ENCODE measurements at regions not wholly inside any gene's neighbourhood (a gene's known extent, or its start where the extent isn't known, plus 50 kb on each side); places are given as distances from the start of the nearest gene placed in this dataset.

DNA sequence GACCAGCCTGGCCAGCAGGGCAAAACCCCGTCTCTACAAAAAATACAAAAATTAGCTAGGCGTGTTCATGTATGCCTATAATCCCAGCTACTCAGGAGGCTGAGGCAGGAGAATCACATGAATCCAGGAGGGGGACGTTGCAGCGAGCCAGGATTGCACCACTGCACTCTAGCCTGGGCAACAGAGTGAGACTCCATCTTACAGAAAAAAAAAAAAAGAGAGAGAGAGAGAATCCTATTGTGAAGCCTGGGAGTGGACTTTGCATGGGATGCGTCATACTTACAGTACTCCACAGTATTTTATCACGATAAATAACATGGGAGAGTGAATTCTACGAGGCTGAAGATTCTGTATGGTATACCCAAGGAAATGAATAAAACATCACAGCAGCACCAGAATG, 139.6 kb downstream of the AASDH start:
- Histone ChIP-seq H3K79me1 (ENCODE audit: low read depth, low read length) (no peaks in the 10 kb centered on the region), H2BK15ac (ENCODE audit: low read length) (no peak overlapping the region), H3K79me2 (ENCODE audit: control insufficient read depth in 1 of 2, insufficient read depth in 2 of 2, low read length in 2 of 2) (no peaks in the 10 kb centered on the region), H3K36me3 (ENCODE audit: control insufficient read depth in 2 of 4, insufficient read depth in 4 of 4, low read length in 3 of 4) (no peaks in the 10 kb centered on the region), H3K56ac (replicated peaks; ENCODE audit: insufficient read length, low read depth, low read length) (no peak overlapping the region), H4K5ac (ENCODE audit: insufficient read length, low read depth, low read length) (no peak overlapping the region), H4K91ac (replicated peaks; ENCODE audit: insufficient read length, low read length) (no peak overlapping the region), H2BK20ac (ENCODE audit: low read length) (no peak overlapping the region), H2BK120ac (replicated peaks; ENCODE audit: low read depth, low read length) (no peak overlapping the region), H4K8ac (ENCODE audit: extremely low read depth, insufficient read depth, low read length) (no peak overlapping the region), H2AFZ (ENCODE audit: low read length) (no peak overlapping the region), H2BK12ac (ENCODE audit: low read depth, low read length) (no peak overlapping the region), H3K4me3 (ENCODE audit: extremely low read depth in 1 of 4, insufficient read depth in 2 of 4, low read depth in 3 of 4, low read length in 4 of 4) (no peak overlapping the region), H3K27ac (ENCODE audit: low read depth, low read length) (no peak overlapping the region), H3K18ac (ENCODE audit: extremely low read depth, low read length) (no peak overlapping the region), H3K4ac (replicated peaks; ENCODE audit: insufficient read length, low read depth, low read length) (no peak overlapping the region), H3K23me2 (ENCODE audit: low read depth, low read length) (no peaks in the 10 kb centered on the region), H3K4me2 (ENCODE audit: insufficient read depth in 1 of 2, low read depth in 2 of 2, low read length in 2 of 2) (no peak overlapping the region), H3K4me1 (replicated peaks in 1 of 4; ENCODE audit: control insufficient read depth in 3 of 4, insufficient read depth in 4 of 4, low read length in 3 of 4) (peaks cover 0 to 8% (median 3%) of the 10 kb centered on the region in 4 experiments; a peak in 3 of 7 replicates), H3K27me3 (replicated peaks in 1 of 4; ENCODE audit: control insufficient read depth in 3 of 4, extremely low read depth in 1 of 4, insufficient read depth in 3 of 4, low read length in 3 of 4) (no peaks in the 10 kb centered on the region), H3K23ac (ENCODE audit: insufficient read length) (no peak overlapping the region), H4K20me1 (replicated peaks in 1 of 2; ENCODE audit: control insufficient read depth in 1 of 2, insufficient read depth in 2 of 2, low read length in 2 of 2) (no peaks in the 10 kb centered on the region), H2AK5ac (ENCODE audit: low read depth, low read length) (no peak overlapping the region), H3K9me3 (ENCODE audit: insufficient read depth in 2 of 2, low read depth in 1 of 2, low read length in 1 of 2) (no peaks in the 10 kb centered on the region), H3K14ac (ENCODE audit: insufficient read length) (no peak overlapping the region), H2BK5ac (ENCODE audit: low read depth, low read length) (no peak overlapping the region), H3K9ac (replicated peaks in 1 of 4; ENCODE audit: extremely low read depth in 1 of 4, low read depth in 3 of 4, low read length in 3 of 4) (no peak overlapping the region)
- DNase-seq (ENCODE audit: low read depth in 1 of 2, low spot score in 2 of 2) (no peak), FAIRE-seq (no peak)
- POLR2A ChIA-PET (ENCODE audit: partially characterized antibody) = no interaction called here
- 72% methylated on average over 7 of the region's 7 CpGs; no CpG with 5 or more reads in 1 of the 2 experiments for WGBS, 2 experiments (ENCODE audit: extremely low coverage in 1 of 2, insufficient coverage in 1 of 2, insufficient read length in 1 of 2, insufficient replicate concordance in 2 of 2, low coverage in 1 of 2, low lambda C conversion rate in 2 of 2, missing lambda C conversion rate in 1 of 2)
- TF ChIP-seq TCF12 (IDR thresholded peaks at IDR 0.05; ENCODE audit: low read depth, low read length) (no peak), SAP30 (IDR thresholded peaks at IDR 0.05; ENCODE audit: insufficient read depth, insufficient replicate concordance, low read length) (no peak), CREB1 (IDR thresholded peaks at IDR 0.05) (no peak), GABPA (IDR thresholded peaks at IDR 0.05; ENCODE audit: borderline replicate concordance, insufficient read depth, low read length) (no peak)
- TF ChIP-seq, protein P1, sequence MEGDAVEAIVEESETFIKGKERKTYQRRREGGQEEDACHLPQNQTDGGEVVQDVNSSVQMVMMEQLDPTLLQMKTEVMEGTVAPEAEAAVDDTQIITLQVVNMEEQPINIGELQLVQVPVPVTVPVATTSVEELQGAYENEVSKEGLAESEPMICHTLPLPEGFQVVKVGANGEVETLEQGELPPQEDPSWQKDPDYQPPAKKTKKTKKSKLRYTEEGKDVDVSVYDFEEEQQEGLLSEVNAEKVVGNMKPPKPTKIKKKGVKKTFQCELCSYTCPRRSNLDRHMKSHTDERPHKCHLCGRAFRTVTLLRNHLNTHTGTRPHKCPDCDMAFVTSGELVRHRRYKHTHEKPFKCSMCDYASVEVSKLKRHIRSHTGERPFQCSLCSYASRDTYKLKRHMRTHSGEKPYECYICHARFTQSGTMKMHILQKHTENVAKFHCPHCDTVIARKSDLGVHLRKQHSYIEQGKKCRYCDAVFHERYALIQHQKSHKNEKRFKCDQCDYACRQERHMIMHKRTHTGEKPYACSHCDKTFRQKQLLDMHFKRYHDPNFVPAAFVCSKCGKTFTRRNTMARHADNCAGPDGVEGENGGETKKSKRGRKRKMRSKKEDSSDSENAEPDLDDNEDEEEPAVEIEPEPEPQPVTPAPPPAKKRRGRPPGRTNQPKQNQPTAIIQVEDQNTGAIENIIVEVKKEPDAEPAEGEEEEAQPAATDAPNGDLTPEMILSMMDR (IDR thresholded peaks at IDR 0.05; ENCODE audit: control extremely low read depth in 1 of 3, insufficient read depth in 1 of 3, low read depth in 1 of 3, low read length in 3 of 3) = no peak
- CTCF ChIA-PET (ENCODE audit: partially characterized antibody) = interaction anchor here (0.6 to 2.0 kb wide), 3 partner anchors 67 to 190 kb away, joined by 3 to 5 read pairs (median 3); no protein-coding TSS in a partner anchor
